Hepatocyte (in vitro differentiated cells): ENCODE measurements at regions not wholly inside any gene's neighbourhood (a gene's known extent, or its start where the extent isn't known, plus 50 kb on each side); places are given as distances from the start of the nearest gene placed in this dataset.

Source experiments
- DNase-seq: peaks from one replicate; pipeline ENCODE4 v3.0.0-alpha.2; 2016; ENCODE audit warnings: low spot score
- H2AFZ ChIP-seq: fragments of 200-600 bp; sonication (generic); 2 replicates; pipeline ENCODE4 v1.6.0; 2016; ENCODE audit warnings: antibody characterized with exemption, mild to moderate bottlenecking
- H3K27ac ChIP-seq: fragments of 200-600 bp; sonication (generic); 2 replicates; pipeline ENCODE4 v1.5.1; 2016; ENCODE audit warnings: mild to moderate bottlenecking
- H3K27me3 ChIP-seq: fragments of 200-600 bp; sonication (generic); 2 replicates; pipeline ENCODE4 v1.6.1; 2016
- H3K36me3 ChIP-seq: fragments of 200-600 bp; sonication (generic); replicated peaks from 2 replicates; pipeline ENCODE4 v1.5.1; 2016; ENCODE audit warnings: low read depth; ENCODE audit not compliant: insufficient read depth
- H3K4me1 ChIP-seq: fragments of 200-600 bp; sonication (generic); 2 replicates; pipeline ENCODE4 v1.5.1; 2016; ENCODE audit warnings: mild to moderate bottlenecking, moderate library complexity; ENCODE audit not compliant: insufficient read depth
- H3K4me2 ChIP-seq: fragments of 200-600 bp; sonication (generic); 2 replicates; pipeline ENCODE4 v1.6.0; 2016
- H3K4me3 ChIP-seq: fragments of 200-600 bp; sonication (generic); 2 replicates; pipeline ENCODE4 v1.5.1; 2016; ENCODE audit warnings: mild to moderate bottlenecking
- H3K79me2 ChIP-seq: fragments of 200-600 bp; sonication (generic); 2 replicates; pipeline ENCODE4 v1.6.0; 2017; ENCODE audit warnings: mild to moderate bottlenecking
- H3K9me2 ChIP-seq: fragments of 200-600 bp; sonication (generic); replicated peaks from 2 replicates; pipeline ENCODE4 v1.6.0; 2017; ENCODE audit warnings: mild to moderate bottlenecking; ENCODE audit not compliant: insufficient read depth
- H3K9me3 ChIP-seq: fragments of 200-600 bp; sonication (generic); 2 replicates; pipeline ENCODE4 v1.5.1; 2016; ENCODE audit warnings: low read depth, mild to moderate bottlenecking
- H4K20me1 ChIP-seq: fragments of 200-600 bp; sonication (generic); 2 replicates; pipeline ENCODE4 v1.6.0; 2016; ENCODE audit warnings: mild to moderate bottlenecking; ENCODE audit not compliant: insufficient read depth, poor library complexity, severe bottlenecking
- CTCF ChIP-seq: fragments of 200-600 bp; sonication (generic); IDR thresholded peaks from 2 replicates; pipeline ENCODE4 v1.5.1; 2016; ENCODE audit warnings: antibody characterized with exemption, mild to moderate bottlenecking; ENCODE audit not compliant: poor library complexity
- EZH2 ChIP-seq: fragments of 200-600 bp; sonication (generic); IDR thresholded peaks from 2 replicates; pipeline ENCODE4 v1.6.1; 2016; ENCODE audit warnings: antibody characterized with exemption, mild to moderate bottlenecking, borderline replicate concordance
- EZH2phosphoT487 ChIP-seq: fragments of 200-600 bp; sonication (generic); IDR thresholded peaks from one replicate; pipeline ENCODE4 v1.6.1; 2018; ENCODE audit warnings: antibody characterized with exemption, mild to moderate bottlenecking, low read depth, moderate library complexity; ENCODE audit not compliant: unreplicated experiment, severe bottlenecking
- WGBS: methylation state at CpG from one replicate; pipeline ENCODE4 v1.1.6; 2016; ENCODE audit warnings: low lambda C conversion rate; ENCODE audit errors: missing lambda C conversion rate; 5-methylcytosine and 5-hydroxymethylcytosine counted together

DNA sequence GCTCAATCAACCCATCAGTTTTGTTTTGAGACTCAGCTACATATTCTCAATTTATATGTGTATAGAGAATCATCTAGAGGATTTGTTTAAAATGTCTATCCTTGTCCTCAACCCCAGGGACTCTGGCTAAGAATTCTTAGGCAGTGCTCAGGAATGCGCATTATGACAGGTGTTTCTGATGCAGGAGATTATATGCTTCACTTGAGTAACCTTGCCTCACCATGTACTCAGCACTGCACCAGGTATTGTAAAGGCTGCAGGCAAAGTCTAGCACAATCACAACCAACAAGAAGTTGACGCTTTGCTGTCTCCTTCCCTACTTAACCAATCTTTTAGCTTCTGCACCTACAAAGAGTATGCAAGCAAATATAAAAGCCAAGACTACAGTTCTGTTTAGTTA is 79.6 kb downstream of the LACC1 start:
- Histone ChIP-seq H3K79me2 (no peaks in the 10 kb centered on the region), H3K27ac (no peak overlapping the region), H3K9me2 (no peaks in the 10 kb centered on the region), H3K27me3 (no peaks in the 10 kb centered on the region), H3K36me3 (no peaks in the 10 kb centered on the region), H3K9me3 (no peaks in the 10 kb centered on the region), H3K4me1 (no peaks in the 10 kb centered on the region), H4K20me1 (no peaks in the 10 kb centered on the region), H3K4me2 (no peak overlapping the region), H3K4me3 (no peak overlapping the region), H2AFZ (no peak overlapping the region)
- DNase-seq = no peak
- TF ChIP-seq EZH2phosphoT487 (no peak), EZH2 (no peak), CTCF (no peak)
- WGBS = 78% methylated on average over 2 of the region's 2 CpGs

DNA sequence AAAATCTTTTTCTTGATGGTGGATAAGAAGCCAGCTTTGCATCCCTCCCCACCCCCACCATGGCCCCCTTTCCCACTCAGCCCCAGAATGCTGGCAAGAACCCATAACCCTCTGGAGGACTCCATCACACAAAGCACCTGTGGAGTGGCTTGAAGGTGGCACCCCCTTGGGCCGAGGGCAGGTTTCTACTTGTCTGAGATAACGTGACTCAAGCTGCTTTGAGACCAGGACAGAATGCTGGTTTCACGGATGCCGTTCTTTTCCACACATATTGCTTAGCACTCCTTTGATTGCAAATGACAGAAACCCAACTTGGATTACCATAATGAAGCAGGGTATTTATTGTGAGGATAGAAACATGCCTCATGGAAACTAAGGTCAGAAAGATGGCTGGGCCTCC is 82.2 kb downstream of the LACC1 start:
- no peaks in the 10 kb centered on the region for H3K4me1 ChIP-seq
- no peaks in the 10 kb centered on the region for H3K9me2 ChIP-seq
- no peaks in the 10 kb centered on the region for H3K27me3 ChIP-seq
- DNase-seq = no peak
- H3K79me2 ChIP-seq = no peaks in the 10 kb centered on the region
- TF ChIP-seq EZH2 (no peak), EZH2phosphoT487 (no peak), CTCF (no peak)
- no peak overlapping the region for H3K4me2 ChIP-seq
- WGBS = 95% methylated on average over 4 of the region's 4 CpGs
- no peaks in the 10 kb centered on the region for H3K9me3 ChIP-seq
- H3K36me3 ChIP-seq = no peaks in the 10 kb centered on the region
- no peak overlapping the region for H3K27ac ChIP-seq
- H3K4me3 ChIP-seq = no peak overlapping the region
- no peaks in the 10 kb centered on the region for H4K20me1 ChIP-seq
- H2AFZ ChIP-seq = no peak overlapping the region

GRCh38 chr13:43963726-43964125 is 84.0 kb downstream of the LACC1 start:
- Histone ChIP-seq H3K4me3 (no peak overlapping the region), H3K27me3 (no peaks in the 10 kb centered on the region), H3K9me2 (no peaks in the 10 kb centered on the region), H3K9me3 (no peaks in the 10 kb centered on the region), H2AFZ (no peak overlapping the region), H4K20me1 (no peaks in the 10 kb centered on the region), H3K27ac (no peak overlapping the region), H3K4me1 (no peaks in the 10 kb centered on the region), H3K36me3 (no peaks in the 10 kb centered on the region), H3K4me2 (no peak overlapping the region), H3K79me2 (no peaks in the 10 kb centered on the region)
- no peak for TF ChIP-seq CTCF
- TF ChIP-seq EZH2 = no peak
- TF ChIP-seq EZH2phosphoT487 = no peak
- no peak for DNase-seq
- 85% methylated on average over 4 of the region's 4 CpGs for WGBS

DNA sequence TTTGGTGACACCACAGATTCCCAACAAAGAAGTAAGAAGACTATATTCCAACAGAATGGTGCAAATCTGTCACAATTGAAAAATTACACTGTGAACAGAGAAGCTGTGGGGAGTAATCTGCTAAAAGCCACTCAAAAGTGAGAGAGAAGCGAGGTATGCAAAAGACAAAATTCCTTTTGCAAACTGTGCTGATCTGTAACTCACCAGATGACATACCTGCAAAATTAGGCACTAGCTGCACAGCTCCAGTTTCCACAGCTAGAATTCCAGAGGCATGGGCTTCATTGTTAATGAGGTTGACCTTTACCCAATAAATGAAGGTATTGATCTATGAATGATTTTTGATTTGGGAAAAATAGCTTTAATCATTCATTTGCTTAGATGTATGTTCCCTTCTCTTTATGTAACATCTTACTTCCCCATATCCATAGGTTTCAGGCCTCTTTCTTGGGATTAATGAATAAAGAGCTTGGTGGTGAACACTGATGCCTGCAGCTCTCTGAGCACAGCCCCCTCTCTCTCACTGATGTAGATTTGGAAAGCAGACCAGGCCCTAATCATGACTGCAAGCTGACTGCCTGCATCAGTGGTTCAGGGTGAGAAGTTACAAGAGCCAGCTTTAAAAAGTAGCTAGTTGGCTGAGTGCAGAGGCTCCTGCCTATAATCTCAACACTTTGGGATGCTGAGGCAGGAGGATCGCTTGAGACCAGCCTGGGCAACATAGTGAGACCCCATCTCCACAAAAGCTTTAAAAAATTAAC is 85.2 kb downstream of the LACC1 start:
- H3K4me2 ChIP-seq = no peak overlapping the region
- H3K27ac ChIP-seq = no peak overlapping the region
- no peak overlapping the region for H3K4me3 ChIP-seq
- H4K20me1 ChIP-seq = no peaks in the 10 kb centered on the region
- no peak for DNase-seq
- H3K9me2 ChIP-seq = no peaks in the 10 kb centered on the region
- H3K79me2 ChIP-seq = no peaks in the 10 kb centered on the region
- no peaks in the 10 kb centered on the region for H3K4me1 ChIP-seq
- H3K36me3 ChIP-seq = no peaks in the 10 kb centered on the region
- TF ChIP-seq EZH2 (no peak), CTCF (no peak), EZH2phosphoT487 (no peak)
- 93% methylated on average over 2 of the region's 2 CpGs for WGBS
- H2AFZ ChIP-seq = no peak overlapping the region
- H3K9me3 ChIP-seq = no peaks in the 10 kb centered on the region
- no peaks in the 10 kb centered on the region for H3K27me3 ChIP-seq
